ENCODE measurements at regions not wholly inside any gene's neighbourhood (a gene's known extent, or its start where the extent isn't known, plus 50 kb on each side); places are given as distances from the start of the nearest gene placed in this dataset.

GRCh38 chr1:221530791-221531190 is 211.1 kb downstream of the DUSP10 start:
- Histone ChIP-seq H3K4me3 (replicated peaks in 1 of 4; ENCODE audit: control extremely low read depth in 1 of 4, insufficient read depth in 1 of 4, low read depth in 3 of 4, low read length in 4 of 4) (no peak overlapping the region), H3K27me3 (ENCODE audit: control insufficient read depth, insufficient read depth, low read length) (no peaks in the 10 kb centered on the region), H2AFZ (ENCODE audit: low read length) (no peak overlapping the region), H3K9me3 (ENCODE audit: control insufficient read depth, insufficient read depth, low read depth, low read length) (no peaks in the 10 kb centered on the region), H3K4me2 (ENCODE audit: extremely low read depth, insufficient read depth, low read length) (no peak overlapping the region), H3K4me1 (ENCODE audit: control insufficient read depth, extremely low read depth, insufficient read depth, low read length) (no peaks in the 10 kb centered on the region), H3K27ac (ENCODE audit: insufficient read depth, low read length) (no peak overlapping the region), H4K20me1 (ENCODE audit: control insufficient read depth, extremely low read depth, insufficient read depth, low read length) (no peaks in the 10 kb centered on the region), H3K36me3 (ENCODE audit: control insufficient read depth, insufficient read depth, low read length) (no peaks in the 10 kb centered on the region), H3K79me2 (ENCODE audit: control insufficient read depth, insufficient read depth, low read length) (no peaks in the 10 kb centered on the region), H3K9ac (ENCODE audit: insufficient read depth, low read length) (no peak overlapping the region)
- no peak for DNase-seq (ENCODE audit: low read depth in 2 of 2)
- TF ChIP-seq CTCF (conservative IDR thresholded peaks at IDR 0.05 in 1 of 2, IDR thresholded peaks at IDR 0.05 in 1 of 2; ENCODE audit: low read depth in 1 of 2, low read length in 2 of 2) (no peak), EZH2 (IDR thresholded peaks at IDR 0.05; ENCODE audit: low read length, missing control alignments) (no peak)

GRCh38 chr1:221532071-221532773 is 209.7 kb downstream of the DUSP10 start:
- Histone ChIP-seq H3K9ac (ENCODE audit: insufficient read depth, low read length) (no peak overlapping the region), H3K27me3 (ENCODE audit: control insufficient read depth, insufficient read depth, low read length) (no peaks in the 10 kb centered on the region), H3K4me3 (replicated peaks in 1 of 4; ENCODE audit: control extremely low read depth in 1 of 4, insufficient read depth in 1 of 4, low read depth in 3 of 4, low read length in 4 of 4) (no peak overlapping the region), H2AFZ (ENCODE audit: low read length) (no peak overlapping the region), H3K4me2 (ENCODE audit: extremely low read depth, insufficient read depth, low read length) (no peak overlapping the region), H3K79me2 (ENCODE audit: control insufficient read depth, insufficient read depth, low read length) (no peaks in the 10 kb centered on the region), H3K4me1 (ENCODE audit: control insufficient read depth, extremely low read depth, insufficient read depth, low read length) (no peaks in the 10 kb centered on the region), H4K20me1 (ENCODE audit: control insufficient read depth, extremely low read depth, insufficient read depth, low read length) (no peaks in the 10 kb centered on the region), H3K27ac (ENCODE audit: insufficient read depth, low read length) (no peak overlapping the region), H3K36me3 (ENCODE audit: control insufficient read depth, insufficient read depth, low read length) (no peaks in the 10 kb centered on the region), H3K9me3 (ENCODE audit: control insufficient read depth, insufficient read depth, low read depth, low read length) (no peaks in the 10 kb centered on the region)
- peak in 1 of 2 donors; percentile 10 for DNase-seq (ENCODE audit: low read depth in 2 of 2)
- no peak for TF ChIP-seq EZH2 (IDR thresholded peaks at IDR 0.05; ENCODE audit: low read length, missing control alignments)
- TF ChIP-seq CTCF (conservative IDR thresholded peaks at IDR 0.05 in 1 of 2, IDR thresholded peaks at IDR 0.05 in 1 of 2; ENCODE audit: low read depth in 1 of 2, low read length in 2 of 2), result no peak

GRCh38 chr1:221541296-221541695 is 200.6 kb downstream of the DUSP10 start:
- no peak overlapping the region for H3K4me3 ChIP-seq (replicated peaks in 1 of 4; ENCODE audit: control extremely low read depth in 1 of 4, insufficient read depth in 1 of 4, low read depth in 3 of 4, low read length in 4 of 4)
- no peaks in the 10 kb centered on the region for H3K79me2 ChIP-seq (ENCODE audit: control insufficient read depth, insufficient read depth, low read length)
- H3K4me2 ChIP-seq (ENCODE audit: extremely low read depth, insufficient read depth, low read length), result no peak overlapping the region
- no peak overlapping the region for H3K9ac ChIP-seq (ENCODE audit: insufficient read depth, low read length)
- no peak for DNase-seq (ENCODE audit: low read depth in 2 of 2)
- no peaks in the 10 kb centered on the region for H3K9me3 ChIP-seq (ENCODE audit: control insufficient read depth, insufficient read depth, low read depth, low read length)
- no peaks in the 10 kb centered on the region for H3K4me1 ChIP-seq (ENCODE audit: control insufficient read depth, extremely low read depth, insufficient read depth, low read length)
- no peaks in the 10 kb centered on the region for H4K20me1 ChIP-seq (ENCODE audit: control insufficient read depth, extremely low read depth, insufficient read depth, low read length)
- no peak for TF ChIP-seq CTCF (conservative IDR thresholded peaks at IDR 0.05 in 1 of 2, IDR thresholded peaks at IDR 0.05 in 1 of 2; ENCODE audit: low read depth in 1 of 2, low read length in 2 of 2)
- no peak for TF ChIP-seq EZH2 (IDR thresholded peaks at IDR 0.05; ENCODE audit: low read length, missing control alignments)
- no peak overlapping the region for H2AFZ ChIP-seq (ENCODE audit: low read length)
- no peaks in the 10 kb centered on the region for H3K27me3 ChIP-seq (ENCODE audit: control insufficient read depth, insufficient read depth, low read length)
- no peaks in the 10 kb centered on the region for H3K36me3 ChIP-seq (ENCODE audit: control insufficient read depth, insufficient read depth, low read length)
- no peak overlapping the region for H3K27ac ChIP-seq (ENCODE audit: insufficient read depth, low read length)
